OCI-LY7 (cell line): ENCODE measurements at regions not wholly inside any gene's neighbourhood (a gene's known extent, or its start where the extent isn't known, plus 50 kb on each side); places are given as distances from the start of the nearest gene placed in this dataset.
"Not testable (repeated sequence)": the region's sequence is repeated elsewhere in the genome, so short reads cannot be mapped to it uniquely, and the experiment has no call there.

Source experiments
- BruUV-seq: library from RNA; stranded (reverse); fragments of 400-500 nt; replicated peaks from 2 replicates; lab custom pipeline; 2021; lab: Mats Ljungman, UMichigan
- CTCF ChIA-PET: fragments of 300-600 bp; sonication (Branson Sonifier 250); formaldehyde crosslinking; loops from one replicate; lab custom pipeline; 2022; ENCODE audit warnings: antibody characterized with exemption; ENCODE audit not compliant: unreplicated experiment; lab: Charles Lee
- POLR2A ChIA-PET: fragments of 300-600 bp; sonication (Branson Sonifier 250); formaldehyde crosslinking; loops from one replicate; lab custom pipeline; 2022; ENCODE audit warnings: antibody characterized with exemption; lab: Charles Lee
- DNase-seq: peaks from one replicate; pipeline ENCODE4 v3.0.0-alpha.2; 2015; ENCODE audit warnings: low spot score
- H2AFZ ChIP-seq: fragments of 200-600 bp; sonication (generic), shearing (Covaris generic); 2 replicates; pipeline ENCODE4 v1.6.1; 2014; ENCODE audit warnings: mild to moderate bottlenecking, antibody characterized with exemption, low read length, moderate library complexity
- H3K27ac ChIP-seq: fragments of 200-600 bp; sonication (generic); 2 replicates; pipeline ENCODE4 v1.5.1; 2014; ENCODE audit warnings: mixed run types, low read depth, mild to moderate bottlenecking, moderate library complexity, low read length, inconsistent platforms; ENCODE audit not compliant: poor library complexity, severe bottlenecking
- H3K36me3 ChIP-seq: fragments of 200-600 bp; sonication (generic); 2 replicates; pipeline ENCODE4 v1.6.1; 2014; ENCODE audit warnings: mild to moderate bottlenecking, antibody characterized with exemption, low read length, moderate library complexity, mixed read lengths; ENCODE audit not compliant: insufficient read depth
- H3K4me1 ChIP-seq: fragments of 200-600 bp; sonication (generic); 2 replicates; pipeline ENCODE4 v1.5.1; 2014; ENCODE audit warnings: mild to moderate bottlenecking, low read length; ENCODE audit not compliant: insufficient read depth, poor library complexity, severe bottlenecking
- H3K4me2 ChIP-seq: fragments of 200-600 bp; sonication (generic); 2 replicates; pipeline ENCODE4 v1.6.1; 2014; ENCODE audit warnings: mild to moderate bottlenecking, low read length
- H3K4me3 ChIP-seq: fragments of 200-600 bp; sonication (generic); 2 replicates; pipeline ENCODE4 v1.5.1; 2014; ENCODE audit warnings: mild to moderate bottlenecking, low read depth, low read length; ENCODE audit not compliant: poor library complexity, severe bottlenecking
- H3K79me2 ChIP-seq: fragments of 200-600 bp; sonication (generic); 2 replicates; pipeline ENCODE4 v1.6.1; 2016; ENCODE audit warnings: low read depth, mild to moderate bottlenecking, low read length, moderate library complexity, mixed read lengths; ENCODE audit not compliant: insufficient read depth
- H3K9me2 ChIP-seq: fragments of 200-600 bp; sonication (generic); 2 replicates; pipeline ENCODE4 v1.6.1; 2016; ENCODE audit warnings: mild to moderate bottlenecking, low read length, mixed read lengths; ENCODE audit not compliant: insufficient read depth
- H3K9me3 ChIP-seq: fragments of 200-600 bp; sonication (generic); 2 replicates; pipeline ENCODE4 v1.6.1; 2014; ENCODE audit warnings: mild to moderate bottlenecking, mixed run types, low read length, mixed read lengths
- H4K20me1 ChIP-seq: fragments of 200-600 bp; sonication (generic); 2 replicates; pipeline ENCODE4 v1.6.1; 2014; ENCODE audit warnings: mild to moderate bottlenecking, antibody characterized with exemption, low read length, moderate library complexity, mixed read lengths; ENCODE audit not compliant: insufficient read depth
- EZH2phosphoT487 ChIP-seq: fragments of 200-600 bp; sonication (generic); IDR thresholded peaks from 2 replicates; pipeline ENCODE4 v1.6.1; 2018; ENCODE audit warnings: low read depth, borderline replicate concordance, mild to moderate bottlenecking, mixed run types, antibody characterized with exemption, low read length, moderate library complexity, mixed read lengths
- intact Hi-C: fragments of 100-400 bp; cut with micrococcal nuclease; formaldehyde crosslinking; loops from one replicate; pipeline ENCODE4 v1.10.0; 2022; ENCODE audit not compliant: unreplicated experiment
- TF ChIP-seq, protein P1 (sequence below): fragments of 200-600 bp; sonication (generic); conservative IDR thresholded peaks from 2 replicates; pipeline ENCODE4 v1.5.1; 2014; ENCODE audit warnings: mild to moderate bottlenecking, antibody characterized with exemption, low read length, moderate library complexity, mixed read lengths

DNA sequence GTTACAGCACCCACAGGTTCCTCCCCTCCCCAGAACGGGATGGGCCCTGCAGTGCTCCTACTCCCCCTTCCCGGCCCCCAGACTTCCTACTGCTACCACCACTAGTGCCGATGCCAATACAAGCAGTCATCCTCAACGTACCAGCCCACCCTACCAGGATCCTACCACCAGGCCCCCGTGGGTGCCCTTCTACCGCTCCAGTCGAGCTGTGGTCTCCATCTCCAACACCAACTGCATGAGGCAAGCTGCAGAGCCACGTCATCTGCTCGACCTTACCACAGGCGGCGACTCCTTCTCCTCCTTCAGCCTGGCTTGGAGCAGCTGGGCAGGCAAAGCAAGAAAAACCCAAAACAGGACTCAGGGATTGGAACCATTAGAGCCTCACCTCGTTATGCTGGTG lies 396.3 kb downstream of the KCNJ18 start:
- intact Hi-C loops, H3K79me2 ChIP-seq, BruUV-seq, H3K4me1 ChIP-seq, H3K9me3 ChIP-seq, H3K4me2 ChIP-seq, H2AFZ ChIP-seq, H3K36me3 ChIP-seq, H3K27ac ChIP-seq, H3K4me3 ChIP-seq, CTCF ChIA-PET, H4K20me1 ChIP-seq, POLR2A ChIA-PET, H3K9me2 ChIP-seq, DNase-seq: not testable (repeated sequence)

GRCh38 chr17:22090263-22090935 lies 398.1 kb downstream of the KCNJ18 start:
- H3K4me2 ChIP-seq = no peak overlapping the region
- CTCF ChIA-PET = no interaction called here
- no peak for DNase-seq
- H3K36me3 ChIP-seq = no peaks in the 10 kb centered on the region
- H3K27ac ChIP-seq = no peak overlapping the region
- peaks cover 7% of the 10 kb centered on the region for H3K4me1 ChIP-seq
- H2AFZ ChIP-seq = no peak overlapping the region
- H4K20me1 ChIP-seq = no peaks in the 10 kb centered on the region
- H3K9me3 ChIP-seq = no peaks in the 10 kb centered on the region
- H3K4me3 ChIP-seq = no peak overlapping the region
- no peaks in the 10 kb centered on the region for H3K79me2 ChIP-seq
- no peaks in the 10 kb centered on the region for H3K9me2 ChIP-seq
- intact Hi-C loops = no loop called here
- TF ChIP-seq EZH2phosphoT487 = no peak
- TF ChIP-seq, protein P1, sequence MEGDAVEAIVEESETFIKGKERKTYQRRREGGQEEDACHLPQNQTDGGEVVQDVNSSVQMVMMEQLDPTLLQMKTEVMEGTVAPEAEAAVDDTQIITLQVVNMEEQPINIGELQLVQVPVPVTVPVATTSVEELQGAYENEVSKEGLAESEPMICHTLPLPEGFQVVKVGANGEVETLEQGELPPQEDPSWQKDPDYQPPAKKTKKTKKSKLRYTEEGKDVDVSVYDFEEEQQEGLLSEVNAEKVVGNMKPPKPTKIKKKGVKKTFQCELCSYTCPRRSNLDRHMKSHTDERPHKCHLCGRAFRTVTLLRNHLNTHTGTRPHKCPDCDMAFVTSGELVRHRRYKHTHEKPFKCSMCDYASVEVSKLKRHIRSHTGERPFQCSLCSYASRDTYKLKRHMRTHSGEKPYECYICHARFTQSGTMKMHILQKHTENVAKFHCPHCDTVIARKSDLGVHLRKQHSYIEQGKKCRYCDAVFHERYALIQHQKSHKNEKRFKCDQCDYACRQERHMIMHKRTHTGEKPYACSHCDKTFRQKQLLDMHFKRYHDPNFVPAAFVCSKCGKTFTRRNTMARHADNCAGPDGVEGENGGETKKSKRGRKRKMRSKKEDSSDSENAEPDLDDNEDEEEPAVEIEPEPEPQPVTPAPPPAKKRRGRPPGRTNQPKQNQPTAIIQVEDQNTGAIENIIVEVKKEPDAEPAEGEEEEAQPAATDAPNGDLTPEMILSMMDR = no peak
- POLR2A ChIA-PET = no interaction called here
- no TSS peak for BruUV-seq

GRCh38 chr17:22091041-22091679 lies 398.8 kb downstream of the KCNJ18 start:
- H3K4me2 ChIP-seq, H2AFZ ChIP-seq, H3K4me3 ChIP-seq, POLR2A ChIA-PET, H3K27ac ChIP-seq, H3K4me1 ChIP-seq, DNase-seq, intact Hi-C loops, CTCF ChIA-PET, BruUV-seq, H3K9me2 ChIP-seq, H4K20me1 ChIP-seq, H3K79me2 ChIP-seq, H3K9me3 ChIP-seq, H3K36me3 ChIP-seq: not testable (repeated sequence)

DNA sequence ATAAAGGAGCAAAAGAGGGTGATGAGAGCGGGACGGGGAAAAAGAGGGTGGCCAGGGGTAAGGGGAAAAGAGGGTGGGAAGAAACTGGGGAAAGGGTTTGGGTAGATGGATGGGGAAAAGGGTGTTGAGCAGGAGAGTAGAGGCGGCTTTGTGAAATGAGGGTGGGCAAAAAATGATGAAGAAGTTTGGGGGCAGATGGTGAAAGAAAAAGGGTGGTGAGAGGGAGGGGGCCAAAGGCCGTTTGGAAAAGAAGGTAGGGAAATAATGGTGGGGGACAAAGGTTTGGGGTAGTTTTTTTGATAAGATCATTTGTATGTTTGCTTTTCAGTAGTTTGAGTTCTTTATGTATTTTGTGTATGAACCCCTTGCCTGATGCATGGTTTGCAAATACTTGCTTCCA lies 399.5 kb downstream of the KCNJ18 start:
- H3K4me3 ChIP-seq, H2AFZ ChIP-seq, H3K9me2 ChIP-seq, CTCF ChIA-PET, DNase-seq, H3K9me3 ChIP-seq, H3K36me3 ChIP-seq, intact Hi-C loops, POLR2A ChIA-PET, H3K27ac ChIP-seq, H3K79me2 ChIP-seq, BruUV-seq, H3K4me2 ChIP-seq, H4K20me1 ChIP-seq, H3K4me1 ChIP-seq: not testable (repeated sequence)

GRCh38 chr17:22095414-22095813 lies 403.1 kb downstream of the KCNJ18 start:
- H3K9me3 ChIP-seq, H3K4me1 ChIP-seq, H3K27ac ChIP-seq, DNase-seq, H4K20me1 ChIP-seq, CTCF ChIA-PET, H3K4me3 ChIP-seq, H2AFZ ChIP-seq, POLR2A ChIA-PET, H3K4me2 ChIP-seq, H3K9me2 ChIP-seq, H3K36me3 ChIP-seq, intact Hi-C loops, H3K79me2 ChIP-seq, BruUV-seq: not testable (repeated sequence)
